SU-DHL-6 (cell line): ENCODE measurements at regions not wholly inside any gene's neighbourhood (a gene's known extent, or its start where the extent isn't known, plus 50 kb on each side); places are given as distances from the start of the nearest gene placed in this dataset.

ENCODE experiments used
- EZH2phosphoT487 ChIP-seq: fragments of 200-600 bp; sonication (generic), shearing (Covaris generic); conservative IDR thresholded peaks from 2 replicates; pipeline ENCODE4 v1.6.1; 2018; ENCODE audit warnings: mild to moderate bottlenecking, antibody characterized with exemption, low read length, moderate library complexity, mixed read lengths
- TF ChIP-seq, protein P1 (sequence below): fragments of 200-600 bp; sonication (generic); IDR thresholded peaks from one replicate; pipeline ENCODE4 v1.5.1; 2017; ENCODE audit warnings: antibody characterized with exemption, mild to moderate bottlenecking, low read length, moderate library complexity; ENCODE audit not compliant: insufficient read depth, poor library complexity, severe bottlenecking

DNA sequence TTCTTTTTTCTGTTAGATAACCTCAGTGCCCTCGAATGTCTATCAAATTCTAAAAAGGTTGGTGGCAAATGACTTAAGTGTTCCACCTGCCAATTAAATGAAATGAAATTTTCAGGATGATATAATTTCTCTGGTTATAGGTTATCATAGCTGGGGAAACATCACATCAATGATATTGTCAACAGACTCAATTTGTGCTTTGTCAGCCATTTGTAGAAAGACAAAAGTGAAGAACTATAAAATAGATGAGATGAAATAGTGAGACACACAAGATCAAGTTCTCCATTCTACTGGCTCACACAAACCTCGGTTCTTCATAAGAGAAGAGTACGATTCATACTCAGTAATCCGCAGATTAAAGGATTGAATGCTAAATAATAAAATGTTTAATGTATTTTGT lies 1443.2 kb upstream of the FLRT2 start:
- TF ChIP-seq, protein P1, sequence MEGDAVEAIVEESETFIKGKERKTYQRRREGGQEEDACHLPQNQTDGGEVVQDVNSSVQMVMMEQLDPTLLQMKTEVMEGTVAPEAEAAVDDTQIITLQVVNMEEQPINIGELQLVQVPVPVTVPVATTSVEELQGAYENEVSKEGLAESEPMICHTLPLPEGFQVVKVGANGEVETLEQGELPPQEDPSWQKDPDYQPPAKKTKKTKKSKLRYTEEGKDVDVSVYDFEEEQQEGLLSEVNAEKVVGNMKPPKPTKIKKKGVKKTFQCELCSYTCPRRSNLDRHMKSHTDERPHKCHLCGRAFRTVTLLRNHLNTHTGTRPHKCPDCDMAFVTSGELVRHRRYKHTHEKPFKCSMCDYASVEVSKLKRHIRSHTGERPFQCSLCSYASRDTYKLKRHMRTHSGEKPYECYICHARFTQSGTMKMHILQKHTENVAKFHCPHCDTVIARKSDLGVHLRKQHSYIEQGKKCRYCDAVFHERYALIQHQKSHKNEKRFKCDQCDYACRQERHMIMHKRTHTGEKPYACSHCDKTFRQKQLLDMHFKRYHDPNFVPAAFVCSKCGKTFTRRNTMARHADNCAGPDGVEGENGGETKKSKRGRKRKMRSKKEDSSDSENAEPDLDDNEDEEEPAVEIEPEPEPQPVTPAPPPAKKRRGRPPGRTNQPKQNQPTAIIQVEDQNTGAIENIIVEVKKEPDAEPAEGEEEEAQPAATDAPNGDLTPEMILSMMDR = no peak
- no peak for TF ChIP-seq EZH2phosphoT487
